ENCODE measurements at regions not wholly inside any gene's neighbourhood (a gene's known extent, or its start where the extent isn't known, plus 50 kb on each side); places are given as distances from the start of the nearest gene placed in this dataset.

GRCh38 chr5:19314840-19315239, 673.2 kb downstream of the CDH18 start:
- Histone ChIP-seq H3K27me3 (no peaks in the 10 kb centered on the region), H3K4me3 (ENCODE audit: low read depth in 1 of 2, low read length in 1 of 2) (no peak overlapping the region), H3K27ac (no peak overlapping the region), H3K9me3 (no peaks in the 10 kb centered on the region), H3K4me1 (ENCODE audit: control insufficient read depth in 1 of 2, insufficient read depth in 1 of 2, low read depth in 1 of 2, low read length in 1 of 2) (no peaks in the 10 kb centered on the region), H3K36me3 (no peaks in the 10 kb centered on the region)
- TF ChIP-seq, protein P1, sequence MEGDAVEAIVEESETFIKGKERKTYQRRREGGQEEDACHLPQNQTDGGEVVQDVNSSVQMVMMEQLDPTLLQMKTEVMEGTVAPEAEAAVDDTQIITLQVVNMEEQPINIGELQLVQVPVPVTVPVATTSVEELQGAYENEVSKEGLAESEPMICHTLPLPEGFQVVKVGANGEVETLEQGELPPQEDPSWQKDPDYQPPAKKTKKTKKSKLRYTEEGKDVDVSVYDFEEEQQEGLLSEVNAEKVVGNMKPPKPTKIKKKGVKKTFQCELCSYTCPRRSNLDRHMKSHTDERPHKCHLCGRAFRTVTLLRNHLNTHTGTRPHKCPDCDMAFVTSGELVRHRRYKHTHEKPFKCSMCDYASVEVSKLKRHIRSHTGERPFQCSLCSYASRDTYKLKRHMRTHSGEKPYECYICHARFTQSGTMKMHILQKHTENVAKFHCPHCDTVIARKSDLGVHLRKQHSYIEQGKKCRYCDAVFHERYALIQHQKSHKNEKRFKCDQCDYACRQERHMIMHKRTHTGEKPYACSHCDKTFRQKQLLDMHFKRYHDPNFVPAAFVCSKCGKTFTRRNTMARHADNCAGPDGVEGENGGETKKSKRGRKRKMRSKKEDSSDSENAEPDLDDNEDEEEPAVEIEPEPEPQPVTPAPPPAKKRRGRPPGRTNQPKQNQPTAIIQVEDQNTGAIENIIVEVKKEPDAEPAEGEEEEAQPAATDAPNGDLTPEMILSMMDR (IDR thresholded peaks at IDR 0.05) = no peak

GRCh38 chr5:19319252-19319651, 668.7 kb downstream of the CDH18 start:
- Histone ChIP-seq H3K4me1 (ENCODE audit: control insufficient read depth in 1 of 2, insufficient read depth in 1 of 2, low read depth in 1 of 2, low read length in 1 of 2) (no peaks in the 10 kb centered on the region), H3K9me3 (no peaks in the 10 kb centered on the region), H3K36me3 (no peaks in the 10 kb centered on the region), H3K4me3 (ENCODE audit: low read depth in 1 of 2, low read length in 1 of 2) (no peak overlapping the region), H3K27me3 (no peaks in the 10 kb centered on the region), H3K27ac (no peak overlapping the region)
- TF ChIP-seq, protein P1 (IDR thresholded peaks at IDR 0.05) = no peak

DNA sequence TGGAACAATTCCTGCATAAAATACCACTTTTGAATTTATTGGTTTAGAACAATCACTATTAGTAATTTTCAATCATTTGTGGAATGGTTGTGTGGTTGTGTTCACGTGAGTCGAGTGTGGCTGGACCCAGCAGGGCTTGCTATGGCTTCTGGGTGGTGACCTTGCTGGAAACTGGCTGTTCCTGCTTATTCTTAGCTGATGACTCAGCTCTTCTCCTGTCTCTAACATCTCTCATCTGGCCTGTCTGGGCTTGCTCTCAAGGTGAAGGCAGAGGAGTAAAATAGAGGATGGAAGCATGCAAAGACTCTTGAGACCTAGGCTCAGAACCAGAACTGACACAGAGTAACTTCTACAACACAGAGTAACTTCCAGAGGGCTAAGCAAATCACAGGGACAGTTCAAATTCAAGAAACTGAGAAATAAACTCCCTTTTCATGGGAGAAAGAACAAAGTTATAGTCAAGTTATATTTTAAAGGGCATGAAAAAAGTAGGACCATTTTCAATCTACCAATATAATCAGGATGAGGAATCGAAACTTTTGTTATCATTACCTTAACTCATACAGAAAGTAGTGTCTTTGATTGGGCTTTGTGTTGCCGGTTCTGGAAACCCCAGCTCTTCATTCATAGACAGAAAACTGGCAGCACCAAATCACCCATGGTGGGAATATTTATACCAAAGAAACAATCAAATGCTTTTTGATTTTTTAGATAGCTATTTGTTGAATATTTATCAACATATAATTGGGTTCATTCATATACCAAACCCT, 665.1 kb downstream of the CDH18 start:
- no peaks in the 10 kb centered on the region for H3K36me3 ChIP-seq
- TF ChIP-seq, protein P1 (IDR thresholded peaks at IDR 0.05) = no peak
- H3K27ac ChIP-seq = no peak overlapping the region
- H3K27me3 ChIP-seq = no peaks in the 10 kb centered on the region
- no peaks in the 10 kb centered on the region for H3K4me1 ChIP-seq (ENCODE audit: control insufficient read depth in 1 of 2, insufficient read depth in 1 of 2, low read depth in 1 of 2, low read length in 1 of 2)
- no peak overlapping the region for H3K4me3 ChIP-seq (ENCODE audit: low read depth in 1 of 2, low read length in 1 of 2)
- no peaks in the 10 kb centered on the region for H3K9me3 ChIP-seq

GRCh38 chr5:19334278-19334677, 653.7 kb downstream of the CDH18 start:
- Histone ChIP-seq H3K4me1 (ENCODE audit: control insufficient read depth in 1 of 2, insufficient read depth in 1 of 2, low read depth in 1 of 2, low read length in 1 of 2) (no peaks in the 10 kb centered on the region), H3K27ac (no peak overlapping the region), H3K27me3 (no peaks in the 10 kb centered on the region), H3K4me3 (ENCODE audit: low read depth in 1 of 2, low read length in 1 of 2) (no peak overlapping the region), H3K36me3 (no peaks in the 10 kb centered on the region), H3K9me3 (no peaks in the 10 kb centered on the region)
- TF ChIP-seq, protein P1 (IDR thresholded peaks at IDR 0.05) = no peak

GRCh38 chr5:19342942-19343341, 645.1 kb downstream of the CDH18 start:
- TF ChIP-seq, protein P1 (IDR thresholded peaks at IDR 0.05) = no peak
- H3K4me3 ChIP-seq (ENCODE audit: low read depth in 1 of 2, low read length in 1 of 2) = no peak overlapping the region
- no peaks in the 10 kb centered on the region for H3K9me3 ChIP-seq
- H3K36me3 ChIP-seq = no peaks in the 10 kb centered on the region
- no peak overlapping the region for H3K27ac ChIP-seq
- H3K27me3 ChIP-seq = no peaks in the 10 kb centered on the region
- no peaks in the 10 kb centered on the region for H3K4me1 ChIP-seq (ENCODE audit: control insufficient read depth in 1 of 2, insufficient read depth in 1 of 2, low read depth in 1 of 2, low read length in 1 of 2)
